SK-N-SH treated with all-trans-retinoic acid at 6 μM for 48 hours (cell line): ENCODE measurements at regions not wholly inside any gene's neighbourhood (a gene's known extent, or its start where the extent isn't known, plus 50 kb on each side); places are given as distances from the start of the nearest gene placed in this dataset.

Source experiments
- ARNTL ChIP-seq: fragments of 450-650 bp; formaldehyde crosslinking; IDR thresholded peaks from 2 replicates; pipeline ENCODE4 v1.5.0; 2020; ENCODE audit warnings: low read depth, mild to moderate bottlenecking, moderate library complexity, borderline replicate concordance
- ESRRG ChIP-seq: fragments of 250-450 bp; sonication (Bioruptor Pico); IDR thresholded peaks from 2 replicates; pipeline ENCODE4 v1.6.1; 2021; ENCODE audit warnings: mild to moderate bottlenecking
- ISL1 ChIP-seq: fragments of 250-450 bp; sonication (Bioruptor Pico); IDR thresholded peaks from 2 replicates; pipeline ENCODE4 v2.1.2; 2022; ENCODE audit warnings: mild to moderate bottlenecking, moderate library complexity
- RARB ChIP-seq: fragments of 250-450 bp; sonication (Bioruptor Pico); IDR thresholded peaks from 2 replicates; pipeline ENCODE4 v1.8.0; 2021; ENCODE audit warnings: mild to moderate bottlenecking, moderate library complexity
- SNAI2 ChIP-seq: fragments of 250-450 bp; sonication (Bioruptor Pico); IDR thresholded peaks from 2 replicates; pipeline ENCODE4 v1.5.0; 2020; ENCODE audit warnings: mild to moderate bottlenecking, moderate library complexity
- TCF4 ChIP-seq: fragments of 250-450 bp; sonication (Bioruptor Pico); IDR thresholded peaks from 2 replicates; pipeline ENCODE4 v1.8.0; 2021; ENCODE audit warnings: mild to moderate bottlenecking, moderate library complexity, borderline replicate concordance
- ZFP3 ChIP-seq: fragments of 250-450 bp; sonication (Bioruptor Pico); IDR thresholded peaks from 2 replicates; pipeline ENCODE4 v1.5.0; 2020; ENCODE audit warnings: mild to moderate bottlenecking, moderate library complexity
- TF ChIP-seq, protein P1 (sequence below): fragments of 250-450 bp; sonication (Bioruptor Pico); IDR thresholded peaks from 2 replicates; pipeline ENCODE4 v1.8.0; 2020; ENCODE audit warnings: mild to moderate bottlenecking, moderate library complexity, borderline replicate concordance

DNA sequence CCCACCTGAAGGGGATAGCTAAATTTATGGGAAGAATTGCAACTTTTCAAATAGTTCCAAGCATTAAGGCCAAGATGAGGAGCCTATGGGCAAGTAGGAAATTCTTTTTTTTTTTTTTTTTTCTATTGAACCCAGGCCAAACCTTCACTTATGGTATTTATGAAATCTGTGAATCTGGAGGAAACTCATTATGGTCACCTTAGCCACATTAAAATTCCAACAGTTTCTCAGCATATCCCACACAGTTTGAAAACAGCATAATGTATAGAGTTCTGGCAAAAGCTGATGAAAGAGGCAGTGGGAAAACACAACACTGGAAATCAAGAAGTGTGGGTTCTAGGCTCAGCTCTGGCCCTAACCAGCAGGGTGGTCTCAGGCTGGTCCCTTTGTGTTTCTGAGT lies 236.9 kb downstream of the PTEN start:
- TF ChIP-seq SNAI2 (CRISPR knock-in tag) (no peak), TCF4 (CRISPR knock-in tag) (no peak), ARNTL (CRISPR knock-in tag) (no peak), RARB (no peak), ZFP3 (CRISPR knock-in tag) (no peak), ISL1 (no peak), ESRRG (CRISPR knock-in tag) (no peak)
- TF ChIP-seq, protein P1, sequence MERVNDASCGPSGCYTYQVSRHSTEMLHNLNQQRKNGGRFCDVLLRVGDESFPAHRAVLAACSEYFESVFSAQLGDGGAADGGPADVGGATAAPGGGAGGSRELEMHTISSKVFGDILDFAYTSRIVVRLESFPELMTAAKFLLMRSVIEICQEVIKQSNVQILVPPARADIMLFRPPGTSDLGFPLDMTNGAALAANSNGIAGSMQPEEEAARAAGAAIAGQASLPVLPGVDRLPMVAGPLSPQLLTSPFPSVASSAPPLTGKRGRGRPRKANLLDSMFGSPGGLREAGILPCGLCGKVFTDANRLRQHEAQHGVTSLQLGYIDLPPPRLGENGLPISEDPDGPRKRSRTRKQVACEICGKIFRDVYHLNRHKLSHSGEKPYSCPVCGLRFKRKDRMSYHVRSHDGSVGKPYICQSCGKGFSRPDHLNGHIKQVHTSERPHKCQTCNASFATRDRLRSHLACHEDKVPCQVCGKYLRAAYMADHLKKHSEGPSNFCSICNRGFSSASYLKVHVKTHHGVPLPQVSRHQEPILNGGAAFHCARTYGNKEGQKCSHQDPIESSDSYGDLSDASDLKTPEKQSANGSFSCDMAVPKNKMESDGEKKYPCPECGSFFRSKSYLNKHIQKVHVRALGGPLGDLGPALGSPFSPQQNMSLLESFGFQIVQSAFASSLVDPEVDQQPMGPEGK (CRISPR knock-in tag), result no peak
